ENCODE measurements at regions not wholly inside any gene's neighbourhood (a gene's known extent, or its start where the extent isn't known, plus 50 kb on each side); places are given as distances from the start of the nearest gene placed in this dataset.
A peak's percentile ranks its signal among the peaks of the same experiment; 100 is the strongest.

- no peak for DNase-seq (ENCODE audit: low read depth in 4 of 4, low spot score in 3 of 4)
These were observed 161.9 kb downstream of the DHX35 start for GRCh38 chr20:39124064-39124463.

DNA sequence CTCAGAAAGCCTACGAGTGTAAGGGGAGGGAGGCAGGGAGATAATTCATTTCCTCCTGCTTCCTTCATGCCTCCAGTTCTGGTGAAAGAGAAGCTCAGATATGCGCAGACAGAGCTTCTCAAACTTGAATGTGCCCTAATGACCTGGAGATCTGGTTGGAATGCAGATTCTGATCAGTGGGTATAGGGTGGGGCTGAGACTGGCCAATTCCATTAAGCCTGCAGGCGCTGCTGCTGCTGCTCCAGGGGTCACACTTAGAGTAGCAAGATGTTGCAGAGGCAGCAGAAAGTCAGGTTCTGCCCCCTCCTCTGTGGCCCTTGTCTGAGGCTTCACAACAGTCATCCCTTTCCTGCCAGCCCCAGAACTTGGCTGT is 161.0 kb downstream of the DHX35 start:
- DNase-seq (ENCODE audit: low read depth in 4 of 4, low spot score in 3 of 4), result no peak

- DNase-seq (ENCODE audit: low read depth in 4 of 4, low spot score in 3 of 4), result no peak
These were observed 155.3 kb downstream of the DHX35 start for GRCh38 chr20:39117491-39117890.

DNA sequence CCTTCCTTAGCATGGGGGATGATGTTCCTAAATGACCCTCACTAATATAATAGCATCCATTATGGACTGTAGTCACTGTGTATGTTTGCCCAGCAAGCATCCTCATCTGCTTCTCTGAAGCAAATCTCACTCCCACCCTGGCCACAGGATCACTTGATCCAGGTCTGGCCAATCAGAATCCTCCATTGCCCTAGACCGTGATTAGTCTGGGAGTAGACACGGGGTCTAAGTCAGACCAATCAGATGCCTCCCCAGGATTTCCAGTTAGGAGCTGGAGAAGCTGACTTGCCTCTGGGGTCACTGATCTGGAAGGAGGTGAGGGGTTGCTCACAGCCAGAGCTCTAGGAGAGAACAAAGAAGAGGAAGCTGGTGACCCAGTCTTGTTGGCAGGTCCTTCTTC is 153.9 kb downstream of the DHX35 start:
- DNase-seq (ENCODE audit: low read depth in 4 of 4, low spot score in 3 of 4), result no peak

DNA sequence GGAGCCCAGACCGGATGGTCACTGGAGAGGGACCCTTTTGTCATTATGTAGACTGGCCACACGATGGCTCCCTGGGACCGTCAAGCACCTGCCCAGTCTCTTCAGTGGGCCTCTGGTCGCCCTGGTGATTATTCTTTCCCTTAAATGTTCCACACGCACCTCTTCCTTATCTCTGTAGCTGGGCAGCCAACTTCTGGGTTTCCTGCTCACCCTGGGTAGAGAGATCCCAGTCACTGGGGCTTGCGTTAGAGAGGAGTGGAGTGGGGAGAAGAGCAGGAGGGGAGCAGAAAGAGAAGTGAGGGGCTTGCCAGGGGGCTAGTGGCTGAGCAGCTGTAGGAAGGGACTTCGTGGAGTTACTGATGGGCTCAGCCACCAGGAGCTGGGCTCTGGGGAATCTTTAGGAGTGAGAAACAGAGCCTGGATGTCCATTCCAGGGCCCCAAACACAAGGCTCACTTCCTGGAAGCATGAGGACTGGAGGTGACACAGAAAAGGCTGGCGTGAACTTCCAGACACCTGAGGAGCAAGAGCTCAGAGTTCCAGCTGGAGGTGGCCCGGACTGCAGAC is 150.1 kb downstream of the DHX35 start:
- peak; percentile 16 to 52 (median 44) for DNase-seq (ENCODE audit: low read depth in 4 of 4, low spot score in 3 of 4)

GRCh38 chr20:39111359-39112177 is 149.4 kb downstream of the DHX35 start:
- DNase-seq (ENCODE audit: low read depth in 4 of 4, low spot score in 3 of 4), result no peak

DNA sequence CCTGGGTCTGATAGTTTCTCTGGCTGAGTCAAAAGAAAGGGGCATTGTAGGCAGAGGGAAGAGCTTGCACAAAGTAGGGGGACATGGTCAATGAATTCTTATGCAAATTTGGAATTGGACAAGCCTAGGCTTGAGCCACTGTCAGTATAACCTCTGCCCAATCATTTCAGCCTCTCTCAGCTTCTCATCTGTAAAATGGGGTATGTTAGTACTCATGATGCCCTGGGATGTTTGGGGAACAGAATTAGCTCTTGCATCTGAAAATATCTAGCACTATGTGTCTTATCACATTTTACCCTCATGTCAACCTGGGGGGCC is 148.6 kb downstream of the DHX35 start:
- DNase-seq (ENCODE audit: low read depth in 4 of 4, low spot score in 3 of 4), result no peak

DNA sequence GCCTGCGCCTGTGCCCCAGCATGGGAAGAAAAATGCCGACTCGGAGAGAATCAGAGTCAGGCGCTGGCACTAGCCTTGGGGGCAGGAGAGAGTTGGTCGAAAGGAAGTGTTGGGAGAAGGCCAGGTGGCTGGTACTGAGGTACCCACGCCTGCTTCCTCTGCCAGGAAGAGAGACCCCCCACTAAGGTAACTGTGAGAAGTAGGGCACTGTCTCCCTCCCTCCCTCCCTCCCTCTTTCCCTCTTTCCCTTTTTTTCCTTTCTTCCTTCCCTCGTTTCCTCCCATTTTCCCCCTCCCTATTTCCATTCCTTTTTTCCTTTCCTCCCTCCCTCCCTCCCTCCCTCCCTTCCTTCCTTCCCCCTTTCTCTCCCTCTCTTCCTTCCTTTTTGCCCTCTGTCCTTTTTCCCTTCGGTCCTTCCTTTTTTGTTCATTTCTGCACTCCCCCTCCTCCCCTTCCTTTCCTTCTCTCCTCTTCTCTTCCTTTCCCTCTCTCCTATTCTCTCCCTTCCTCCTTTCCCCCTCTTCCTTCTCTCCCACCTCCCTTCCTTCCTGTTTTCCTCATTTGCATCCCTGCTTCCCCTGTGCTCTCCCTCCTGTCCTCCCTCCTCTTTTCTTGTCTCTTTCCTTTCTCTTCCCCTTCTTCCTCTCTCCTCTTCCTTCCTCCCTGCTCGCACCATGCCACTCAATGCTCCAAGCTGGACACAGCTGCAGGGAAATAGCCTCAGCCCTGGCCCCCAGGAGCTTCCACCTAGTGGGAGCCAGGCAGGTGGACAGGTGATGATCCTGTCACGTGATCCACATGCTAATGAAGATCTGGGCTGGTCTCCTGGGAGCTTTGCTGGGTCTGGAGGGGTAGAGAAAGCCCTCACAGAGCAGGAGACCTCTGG is 148.0 kb downstream of the DHX35 start:
- DNase-seq (ENCODE audit: low read depth in 4 of 4, low spot score in 3 of 4), result no peak

GRCh38 chr20:39108746-39109145 is 146.6 kb downstream of the DHX35 start:
- no peak for DNase-seq (ENCODE audit: low read depth in 4 of 4, low spot score in 3 of 4)

DNA sequence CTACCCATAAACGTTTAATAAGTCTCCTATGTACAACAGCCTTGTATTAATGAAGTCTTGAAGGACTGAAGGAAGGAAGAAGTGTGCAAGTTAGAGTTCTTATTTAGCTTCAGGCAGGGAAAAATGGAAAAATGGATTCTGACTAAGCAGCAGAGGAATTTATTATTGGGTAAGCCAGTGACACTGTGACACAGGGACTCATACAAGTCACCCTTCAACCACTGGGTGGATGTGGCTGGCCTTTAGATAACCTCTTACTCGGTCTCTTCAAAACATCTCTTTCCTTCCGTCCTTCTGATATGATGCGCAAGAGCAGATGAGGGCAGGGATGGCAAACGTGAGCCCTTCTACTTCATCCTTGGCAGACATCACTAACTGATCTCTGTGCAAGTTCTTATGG is 145.6 kb downstream of the DHX35 start:
- no peak for DNase-seq (ENCODE audit: low read depth in 4 of 4, low spot score in 3 of 4)

DNA sequence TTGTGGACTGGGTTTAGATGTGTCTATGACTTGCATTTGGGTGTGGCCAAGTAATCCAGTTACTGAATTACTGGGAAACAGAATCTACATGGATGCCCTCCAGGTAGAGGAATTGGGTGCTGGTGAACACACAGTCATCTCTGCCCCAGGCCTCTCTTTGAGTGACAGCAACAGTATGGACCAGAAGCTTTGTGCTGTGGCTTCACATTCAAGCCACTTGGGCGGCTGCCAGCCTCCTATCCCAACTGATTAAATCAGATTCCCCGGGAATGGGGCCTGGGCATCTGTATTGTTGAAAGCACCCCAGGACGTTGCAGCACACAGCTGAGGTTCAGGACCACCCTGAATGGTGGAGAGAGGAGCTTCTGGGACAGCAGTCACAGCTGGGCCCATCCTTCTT is 144.6 kb downstream of the DHX35 start:
- no peak for DNase-seq (ENCODE audit: low read depth in 4 of 4, low spot score in 3 of 4)

GRCh38 chr20:39105551-39105950 is 143.4 kb downstream of the DHX35 start:
- no peak for DNase-seq (ENCODE audit: low read depth in 4 of 4, low spot score in 3 of 4)

DNA sequence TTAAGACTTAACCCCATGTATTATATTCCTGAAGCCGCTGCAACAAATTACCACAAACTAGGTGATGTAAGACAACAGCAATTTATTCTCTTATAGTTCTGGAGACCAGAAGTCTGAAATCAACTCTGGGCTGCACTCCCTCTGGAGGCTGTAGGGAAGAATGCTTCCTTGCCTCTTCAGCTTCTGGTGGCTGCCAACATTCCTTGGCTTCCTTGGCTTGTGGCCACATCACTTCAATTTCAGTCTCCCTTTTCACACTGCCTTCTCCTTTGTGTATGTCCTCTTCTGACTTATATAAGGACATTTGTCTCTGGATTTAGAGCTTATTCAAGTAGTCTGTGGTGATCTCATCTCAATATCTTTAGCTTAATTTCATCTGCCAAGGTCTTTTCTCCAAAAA is 141.6 kb downstream of the DHX35 start:
- no peak for DNase-seq (ENCODE audit: low read depth in 4 of 4, low spot score in 3 of 4)

GRCh38 chr20:39103305-39103704 is 141.2 kb downstream of the DHX35 start:
- DNase-seq (ENCODE audit: low read depth in 4 of 4, low spot score in 3 of 4), result no peak

DNA sequence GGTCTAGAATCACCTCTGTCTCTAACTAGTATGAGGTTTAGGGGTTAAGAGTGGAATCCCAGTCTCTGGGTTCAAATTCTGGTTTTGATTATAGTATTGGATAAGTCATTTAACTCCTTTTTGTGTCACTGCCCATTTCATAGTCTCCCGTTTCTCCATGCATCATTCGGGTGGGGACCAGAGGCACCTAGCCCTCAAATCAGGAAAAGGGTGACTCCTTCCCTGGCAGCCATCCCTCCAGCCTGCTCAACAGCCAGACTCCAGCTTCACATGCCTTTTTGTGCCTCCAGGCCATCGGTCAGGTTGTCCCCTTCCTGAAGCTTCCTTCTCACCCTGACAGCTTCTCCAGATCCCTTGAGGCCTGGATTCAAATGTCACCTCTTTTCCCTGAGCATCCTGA is 139.8 kb downstream of the DHX35 start:
- no peak for DNase-seq (ENCODE audit: low read depth in 4 of 4, low spot score in 3 of 4)

DNA sequence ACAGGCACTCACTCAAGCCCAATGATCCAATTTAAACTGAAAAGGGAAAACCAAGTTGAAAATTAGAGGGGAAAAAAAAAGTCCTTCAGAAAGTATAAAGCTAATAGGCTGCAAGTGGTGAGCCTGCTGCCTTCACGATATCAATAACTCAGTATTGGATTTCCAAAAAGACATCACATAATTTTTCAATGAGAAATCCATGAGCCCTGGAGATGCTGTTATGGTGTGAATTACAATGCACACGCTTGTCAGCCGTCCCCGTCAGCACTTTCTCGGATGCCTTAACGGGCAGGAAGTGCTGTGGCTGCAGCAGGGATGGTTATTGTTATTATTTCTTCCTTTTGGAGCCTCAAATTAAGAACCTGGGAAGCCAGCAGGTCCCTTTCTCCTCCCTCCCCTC is 138.5 kb downstream of the DHX35 start:
- no peak for DNase-seq (ENCODE audit: low read depth in 4 of 4, low spot score in 3 of 4)

DNA sequence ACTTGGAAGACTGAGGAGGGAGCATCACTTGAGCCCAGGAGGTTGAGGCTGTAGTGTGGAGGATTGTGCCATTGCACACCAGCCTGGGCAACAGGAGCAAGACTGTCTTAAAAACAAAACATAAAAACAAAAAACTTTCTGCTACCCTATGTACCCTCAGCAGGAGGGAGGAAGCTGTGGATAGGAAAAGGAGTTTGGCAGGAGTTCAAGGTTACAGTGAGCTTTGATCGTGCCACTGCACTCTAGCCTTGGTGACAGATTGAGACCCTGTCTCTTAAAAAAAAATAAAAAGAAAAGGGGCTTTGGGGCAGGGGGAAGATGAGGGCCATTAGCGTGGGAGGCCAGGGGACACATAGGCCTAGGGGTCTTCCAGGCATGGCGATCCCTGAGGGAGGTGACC is 135.7 kb downstream of the DHX35 start:
- DNase-seq (ENCODE audit: low read depth in 4 of 4, low spot score in 3 of 4), result no peak

DNA sequence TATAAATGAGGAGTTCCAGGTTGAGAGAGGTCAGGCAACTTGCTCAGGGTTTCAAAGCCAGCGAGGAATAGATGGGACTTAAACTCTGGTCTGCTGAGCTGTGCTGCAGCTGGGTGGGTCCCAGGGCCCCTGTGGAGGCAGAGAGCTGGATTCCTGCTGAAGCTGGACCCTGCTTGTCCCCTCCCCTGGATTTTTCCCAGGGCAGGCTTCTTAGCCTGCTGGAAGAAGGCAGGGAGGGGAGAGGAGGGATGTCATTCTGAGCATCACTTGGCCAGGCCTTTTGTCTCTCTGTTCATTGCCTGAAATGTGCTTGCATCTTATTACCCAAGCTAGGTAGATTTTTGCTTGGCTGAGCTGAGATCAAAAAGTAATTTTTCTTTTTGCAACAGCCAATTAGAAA is 133.7 kb downstream of the DHX35 start:
- no peak for DNase-seq (ENCODE audit: low read depth in 4 of 4, low spot score in 3 of 4)

GRCh38 chr20:39094391-39094790 is 132.2 kb downstream of the DHX35 start:
- no peak for DNase-seq (ENCODE audit: low read depth in 4 of 4, low spot score in 3 of 4)

- DNase-seq (ENCODE audit: low read depth in 4 of 4, low spot score in 3 of 4), result no peak
These were observed 130.7 kb downstream of the DHX35 start for GRCh38 chr20:39092733-39093410.

- no peak for DNase-seq (ENCODE audit: low read depth in 4 of 4, low spot score in 3 of 4)
These were observed 128.8 kb downstream of the DHX35 start for GRCh38 chr20:39090906-39091305.
